Mesenchymal stem cell (in vitro differentiated cells and primary cell): ENCODE measurements at regions not wholly inside any gene's neighbourhood (a gene's known extent, or its start where the extent isn't known, plus 50 kb on each side); places are given as distances from the start of the nearest gene placed in this dataset.

Experiments
- DNase-seq: peaks from one replicate; pipeline ENCODE4 v3.0.0-alpha.2; 2013
- H2AFZ ChIP-seq: one replicate; pipeline ENCODE4 v1.6.1; 2013; ENCODE audit warnings: low read depth, mild to moderate bottlenecking, control low read depth, inconsistent platforms, low read length, moderate library complexity
- H2AK5ac ChIP-seq: 2 replicates; pipeline ENCODE4 v1.6.1; 2013; ENCODE audit warnings: low read length, moderate library complexity, mild to moderate bottlenecking, inconsistent platforms; ENCODE audit not compliant: severe bottlenecking
- H2BK120ac ChIP-seq: one replicate; pipeline ENCODE4 v1.6.1; 2013; ENCODE audit warnings: low read depth, mild to moderate bottlenecking, inconsistent platforms, low read length, moderate library complexity
- H2BK12ac ChIP-seq, 2 experiments: one replicate each; pipeline ENCODE4 v1.6.1; 2013; ENCODE audit warnings: inconsistent platforms in 2 of 2, low read length in 2 of 2, mild to moderate bottlenecking in 2 of 2, moderate library complexity in 2 of 2, control low read depth in 1 of 2
- H2BK15ac ChIP-seq: one replicate; pipeline ENCODE4 v1.6.1; 2013; ENCODE audit warnings: mild to moderate bottlenecking, low read depth, inconsistent platforms; ENCODE audit not compliant: poor library complexity, severe bottlenecking
- H2BK5ac ChIP-seq: 2 replicates; pipeline ENCODE4 v1.6.1; 2013; ENCODE audit warnings: low read depth, mild to moderate bottlenecking, low read length, control low read depth, inconsistent platforms; ENCODE audit not compliant: poor library complexity, severe bottlenecking
- H3K14ac ChIP-seq, 2 experiments: one replicate each; pipeline ENCODE4 v1.6.1; 2013; ENCODE audit warnings: inconsistent platforms in 2 of 2, low read length in 2 of 2, control low read depth in 1 of 2, mild to moderate bottlenecking in 1 of 2, moderate library complexity in 1 of 2
- H3K18ac ChIP-seq, 2 experiments: one replicate each; pipeline ENCODE4 v1.6.1; 2013; ENCODE audit warnings: inconsistent platforms in 2 of 2, low read length in 2 of 2, control low read depth in 1 of 2, low read depth in 1 of 2, mild to moderate bottlenecking in 1 of 2
- H3K23ac ChIP-seq, 2 experiments: one replicate each; pipeline ENCODE4 v1.6.1; 2013; ENCODE audit warnings: inconsistent platforms in 2 of 2, low read length in 2 of 2, mild to moderate bottlenecking in 2 of 2, moderate library complexity in 2 of 2, control low read depth in 1 of 2
- H3K27ac ChIP-seq: 2 replicates; pipeline ENCODE4 v1.5.1; 2013; ENCODE audit warnings: mild to moderate bottlenecking, moderate library complexity, low read length, control low read depth, inconsistent platforms; ENCODE audit not compliant: poor library complexity, severe bottlenecking
- H3K27me3 ChIP-seq, 2 experiments: 2 replicates each; pipeline versions ENCODE4 v1.6.1 to v1.7.0; 2013; ENCODE audit warnings: low read length in 2 of 2, mild to moderate bottlenecking in 2 of 2, moderate library complexity in 2 of 2, control low read depth in 1 of 2, inconsistent platforms in 1 of 2; ENCODE audit not compliant: control insufficient read depth in 1 of 2, insufficient read depth in 1 of 2
- H3K36me3 ChIP-seq, 2 experiments: 2 replicates each; pipeline versions ENCODE4 v1.6.1 to v1.7.0; 2013; ENCODE audit warnings: low read length in 2 of 2, control low read depth in 1 of 2, inconsistent platforms in 1 of 2, low read depth in 1 of 2, mild to moderate bottlenecking in 1 of 2; ENCODE audit not compliant: insufficient read depth in 2 of 2, control insufficient read depth in 1 of 2
- H3K4ac ChIP-seq, 2 experiments: one replicate each; pipeline ENCODE4 v1.6.1; 2013; ENCODE audit warnings: inconsistent platforms in 2 of 2, low read length in 2 of 2, mild to moderate bottlenecking in 2 of 2, moderate library complexity in 2 of 2, control low read depth in 1 of 2, low read depth in 1 of 2
- H3K4me1 ChIP-seq: 2 replicates; pipeline ENCODE4 v1.6.1; 2013; ENCODE audit warnings: low read depth, low read length, control low read depth; ENCODE audit not compliant: control insufficient read depth, insufficient read depth
- H3K4me2 ChIP-seq: 2 replicates; pipeline ENCODE4 v1.6.1; 2013; ENCODE audit warnings: low read length, mild to moderate bottlenecking, inconsistent platforms; ENCODE audit not compliant: poor library complexity, severe bottlenecking
- H3K4me3 ChIP-seq, 2 experiments: 2 replicates each; pipeline versions ENCODE4 v1.5.1 to v1.7.0; 2013; ENCODE audit warnings: low read length in 2 of 2, mild to moderate bottlenecking in 2 of 2, control low read depth in 1 of 2, low read depth in 1 of 2; ENCODE audit not compliant: insufficient read depth in 1 of 2
- H3K79me1 ChIP-seq: replicated peaks from 2 replicates; pipeline ENCODE4 v1.6.1; 2013; ENCODE audit warnings: mild to moderate bottlenecking, control low read depth, low read length, inconsistent platforms; ENCODE audit not compliant: poor library complexity, severe bottlenecking
- H3K9ac ChIP-seq: 2 replicates; pipeline ENCODE4 v1.7.0; 2013; ENCODE audit warnings: mild to moderate bottlenecking, low read length, moderate library complexity
- H3K9me3 ChIP-seq: 2 replicates; pipeline ENCODE4 v1.7.0; 2013; ENCODE audit warnings: mild to moderate bottlenecking, low read length; ENCODE audit not compliant: control insufficient read depth
- H4K8ac ChIP-seq: one replicate; pipeline ENCODE4 v1.6.1; 2013; ENCODE audit warnings: inconsistent platforms, mild to moderate bottlenecking, low read length, moderate library complexity
- H4K91ac ChIP-seq: one replicate; pipeline ENCODE4 v1.6.1; 2013; ENCODE audit warnings: mild to moderate bottlenecking, low read length, inconsistent platforms
- WGBS: methylation state at CpG from one replicate; pipeline ENCODE4 v1.1.7; 2013; ENCODE audit warnings: mixed read lengths; 5-methylcytosine and 5-hydroxymethylcytosine counted together

GRCh38 chr5:142446131-142446959, 121.5 kb upstream of the SPRY4 start:
- Histone ChIP-seq H3K36me3 (no peaks in the 10 kb centered on the region), H2BK15ac (no peak overlapping the region), H3K4me2 (no peak overlapping the region), H3K4me1 (peaks cover 4% of the 10 kb centered on the region), H2BK120ac (no peak overlapping the region), H3K18ac (peak overlapping the region in 1 of 2 experiments; percentile 94), H3K14ac (no peak overlapping the region), H2BK5ac (no peak overlapping the region), H3K23ac (no peak overlapping the region), H3K9ac (peak overlapping the region; percentile 60), H2BK12ac (peak overlapping the region; percentile 3 to 33), H4K91ac (peak overlapping the region; percentile 94), H2AK5ac (no peak overlapping the region), H3K27ac (no peak overlapping the region), H2AFZ (no peak overlapping the region), H3K4me3 (no peak overlapping the region), H3K79me1 (no peaks in the 10 kb centered on the region), H3K27me3 (no peaks in the 10 kb centered on the region), H3K4ac (no peak overlapping the region), H4K8ac (peak overlapping the region; percentile 75), H3K9me3 (peaks cover 12% of the 10 kb centered on the region)
- WGBS = 13% methylated on average over 4 of the region's 5 CpGs
- peak; percentile 85 for DNase-seq

- H3K9ac ChIP-seq = peak overlapping the region; percentile 60
- no peak overlapping the region for H2AK5ac ChIP-seq
- H2BK5ac ChIP-seq = no peak overlapping the region
- H3K36me3 ChIP-seq = no peaks in the 10 kb centered on the region
- no peak overlapping the region for H2AFZ ChIP-seq
- no peak overlapping the region for H3K27ac ChIP-seq
- peaks cover 4% of the 10 kb centered on the region for H3K4me1 ChIP-seq
- H4K8ac ChIP-seq = peak overlapping the region; percentile 93
- H2BK120ac ChIP-seq = peak overlapping the region; percentile 77
- H3K4ac ChIP-seq = peak overlapping the region; percentile 94 to 98
- H3K23ac ChIP-seq = peak overlapping the region in 1 of 2 experiments; percentile 60
- H3K27me3 ChIP-seq = no peaks in the 10 kb centered on the region
- H2BK15ac ChIP-seq = peak overlapping the region; percentile 52
- 90% methylated on average over 2 of the region's 5 CpGs for WGBS
- H3K9me3 ChIP-seq = peaks cover 3% of the 10 kb centered on the region
- peak overlapping the region; percentile 99 for H2BK12ac ChIP-seq
- peak; percentile 22 for DNase-seq
- peak overlapping the region; percentile 98 for H4K91ac ChIP-seq
- no peak overlapping the region for H3K4me3 ChIP-seq
- H3K4me2 ChIP-seq = no peak overlapping the region
- H3K79me1 ChIP-seq = no peaks in the 10 kb centered on the region
- peak overlapping the region in 1 of 2 experiments; percentile 64 for H3K14ac ChIP-seq
- H3K18ac ChIP-seq = peak overlapping the region; percentile 88 to 91
These were observed 120.4 kb upstream of the SPRY4 start for GRCh38 chr5:142445266-142445665.

GRCh38 chr5:142441616-142442015, 116.8 kb upstream of the SPRY4 start:
- Histone ChIP-seq H3K79me1 (no peaks in the 10 kb centered on the region), H3K36me3 (no peaks in the 10 kb centered on the region), H4K8ac (peak overlapping the region; percentile 43), H3K4me2 (no peak overlapping the region), H3K23ac (no peak overlapping the region), H3K27ac (no peak overlapping the region), H3K4me3 (peak overlapping the region in 1 of 2 experiments; percentile 60), H2BK5ac (no peak overlapping the region), H3K9ac (peak overlapping the region; percentile 31), H3K18ac (peak overlapping the region in 1 of 2 experiments; percentile 74), H3K4me1 (peaks cover 6% of the 10 kb centered on the region), H2BK12ac (peak overlapping the region; percentile 78 to 79), H3K4ac (peak overlapping the region; percentile 81 to 83), H2AFZ (no peak overlapping the region), H3K9me3 (no peaks in the 10 kb centered on the region), H2AK5ac (no peak overlapping the region), H4K91ac (peak overlapping the region; percentile 79), H2BK120ac (no peak overlapping the region), H3K14ac (no peak overlapping the region), H2BK15ac (no peak overlapping the region), H3K27me3 (no peaks in the 10 kb centered on the region)
- 73% methylated on average over 12 of the region's 12 CpGs for WGBS
- DNase-seq = no peak

GRCh38 chr5:142439207-142439860, 114.5 kb upstream of the SPRY4 start:
- H3K4me2 ChIP-seq = no peak overlapping the region
- peak overlapping the region in 1 of 2 experiments; percentile 6 for H2BK12ac ChIP-seq
- H4K91ac ChIP-seq = no peak overlapping the region
- H2BK120ac ChIP-seq = no peak overlapping the region
- DNase-seq = peak; percentile 44
- no peaks in the 10 kb centered on the region for H3K27me3 ChIP-seq
- no peak overlapping the region for H2BK5ac ChIP-seq
- peak overlapping the region; percentile 55 for H3K9ac ChIP-seq
- no peak overlapping the region for H3K23ac ChIP-seq
- no peak overlapping the region for H2AK5ac ChIP-seq
- peak overlapping the region in 1 of 2 experiments; percentile 62 for H3K4ac ChIP-seq
- H3K9me3 ChIP-seq = no peaks in the 10 kb centered on the region
- no peak overlapping the region for H2AFZ ChIP-seq
- no peak overlapping the region for H3K27ac ChIP-seq
- peak overlapping the region; percentile 14 for H4K8ac ChIP-seq
- 50% methylated on average over 6 of the region's 7 CpGs for WGBS
- H3K18ac ChIP-seq = peak overlapping the region in 1 of 2 experiments; percentile 45
- H3K14ac ChIP-seq = no peak overlapping the region
- no peaks in the 10 kb centered on the region for H3K36me3 ChIP-seq
- H3K4me1 ChIP-seq = peaks cover 3% of the 10 kb centered on the region
- H3K79me1 ChIP-seq = no peaks in the 10 kb centered on the region
- H2BK15ac ChIP-seq = no peak overlapping the region
- peak overlapping the region in 1 of 2 experiments; percentile 53 for H3K4me3 ChIP-seq
